GM18858 (cell line): ENCODE measurements at regions not wholly inside any gene's neighbourhood (a gene's known extent, or its start where the extent isn't known, plus 50 kb on each side); places are given as distances from the start of the nearest gene placed in this dataset.
"Not testable (repeated sequence)": the region's sequence is repeated elsewhere in the genome, so short reads cannot be mapped to it uniquely, and the experiment has no call there.

Experiments used
- ATAC-seq: cut with Tn5 transposase; IDR thresholded peaks from one replicate; pipeline ENCODE4 v1.9.1; 2021; ENCODE audit not compliant: unreplicated experiment

DNA sequence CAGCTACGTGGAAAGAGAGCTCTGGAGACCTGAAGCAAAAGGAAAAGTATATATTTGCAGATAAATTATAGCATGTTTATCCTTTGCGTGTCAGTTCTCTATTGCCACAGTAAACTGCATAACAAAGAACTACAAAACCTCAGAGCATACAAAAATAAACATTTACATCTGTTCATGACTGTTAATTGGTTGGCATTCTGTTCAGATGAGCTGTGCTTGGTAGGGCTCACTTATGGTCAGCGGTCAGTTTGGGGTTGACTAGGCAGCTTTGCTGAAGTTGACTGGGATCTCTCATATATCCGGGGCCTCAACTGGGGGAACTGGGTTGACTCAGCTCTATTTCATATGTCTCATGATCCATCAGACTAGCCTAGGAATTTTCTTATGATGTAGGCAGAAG is 257.7 kb downstream of the TLE1 start:
- no peak for ATAC-seq

DNA sequence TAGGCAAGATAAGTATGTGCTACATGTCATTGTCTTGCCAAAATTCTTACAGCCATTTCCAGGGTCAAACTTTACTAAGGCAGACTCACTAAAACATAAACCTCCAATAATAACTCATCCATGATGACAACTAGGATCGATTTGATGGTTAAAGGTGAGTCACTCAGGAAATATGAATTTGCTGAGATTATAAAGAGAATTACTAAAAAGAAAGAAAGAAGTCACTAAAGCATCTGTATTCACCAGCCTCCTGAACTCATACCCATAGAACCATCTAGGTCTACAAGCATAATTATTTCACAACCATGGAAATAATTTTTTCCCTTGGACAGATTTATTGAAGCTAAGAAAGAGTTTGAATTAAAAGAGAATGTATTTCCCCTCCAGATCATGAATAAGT is 258.6 kb downstream of the TLE1 start:
- ATAC-seq, result no peak

DNA sequence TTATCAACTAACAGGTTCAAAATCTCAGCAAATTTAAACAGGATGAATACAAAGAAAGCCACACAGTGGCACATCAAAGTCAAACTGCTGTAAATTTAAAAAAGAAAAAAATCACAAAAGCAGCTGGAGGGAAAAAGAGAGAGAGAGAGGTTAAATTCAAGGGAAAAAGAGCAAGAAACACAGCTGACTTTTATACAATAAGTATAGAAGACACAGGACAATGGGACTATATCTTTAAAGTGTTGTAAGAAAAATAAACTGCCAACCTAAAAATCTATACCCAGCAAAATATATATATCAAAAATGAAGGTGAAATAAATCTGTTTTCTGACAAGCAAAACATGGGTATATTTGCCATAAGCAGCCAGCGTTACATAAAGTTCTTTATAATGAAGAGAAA is 261.5 kb downstream of the TLE1 start:
- ATAC-seq, result no peak

DNA sequence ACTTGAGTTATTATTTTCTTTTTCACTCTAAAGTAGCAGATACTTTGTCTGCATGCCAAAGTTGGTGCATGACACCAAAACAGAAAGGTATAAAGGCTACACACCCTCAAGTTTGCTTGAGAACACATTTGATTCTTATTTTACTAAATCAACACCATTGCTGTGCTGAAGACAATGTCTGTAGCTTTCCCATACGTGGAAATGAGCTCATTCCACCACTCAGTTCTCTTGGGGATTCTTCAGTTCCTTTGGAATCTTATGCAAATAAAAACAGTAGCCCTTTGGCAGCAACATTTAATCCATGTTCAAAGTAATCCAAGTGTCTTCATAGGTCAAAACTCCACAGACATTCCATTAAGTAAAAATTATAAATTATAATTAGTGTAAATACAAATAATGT is 264.9 kb downstream of the TLE1 start:
- ATAC-seq, result no peak

DNA sequence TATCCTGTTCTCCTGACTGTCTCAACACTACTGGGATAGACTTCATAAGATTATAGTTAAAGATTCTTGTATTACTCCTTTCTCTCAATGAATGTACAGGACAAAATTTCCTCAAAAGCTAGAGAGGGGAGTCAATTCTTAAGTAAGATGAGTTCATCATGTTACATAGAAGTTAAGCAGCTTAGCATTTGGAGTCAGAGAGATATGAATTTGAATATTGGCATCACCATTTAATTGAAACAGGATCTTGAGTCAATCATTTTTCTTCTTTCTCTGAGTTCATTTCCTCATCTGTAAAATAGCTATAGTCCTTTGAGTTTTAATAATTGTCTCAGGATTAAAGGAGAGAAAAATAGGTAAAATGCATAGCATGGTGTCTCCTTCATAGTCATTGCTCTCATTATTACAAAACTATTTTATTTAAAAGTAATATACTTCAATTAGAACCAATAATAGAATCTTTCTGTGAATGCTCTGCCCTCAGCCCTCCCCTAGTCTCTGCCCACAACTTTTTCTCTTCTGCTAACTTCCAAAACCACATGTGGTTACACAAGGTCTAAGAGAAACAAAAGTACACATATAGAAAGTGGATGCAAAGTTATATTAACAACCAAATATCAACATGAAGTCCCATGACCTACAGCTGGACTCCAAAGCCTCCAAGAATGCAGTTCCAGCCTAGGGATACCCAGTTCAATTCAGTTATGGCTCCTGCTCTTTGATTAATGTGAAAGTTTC is 265.6 kb downstream of the TLE1 start:
- no peak for ATAC-seq

DNA sequence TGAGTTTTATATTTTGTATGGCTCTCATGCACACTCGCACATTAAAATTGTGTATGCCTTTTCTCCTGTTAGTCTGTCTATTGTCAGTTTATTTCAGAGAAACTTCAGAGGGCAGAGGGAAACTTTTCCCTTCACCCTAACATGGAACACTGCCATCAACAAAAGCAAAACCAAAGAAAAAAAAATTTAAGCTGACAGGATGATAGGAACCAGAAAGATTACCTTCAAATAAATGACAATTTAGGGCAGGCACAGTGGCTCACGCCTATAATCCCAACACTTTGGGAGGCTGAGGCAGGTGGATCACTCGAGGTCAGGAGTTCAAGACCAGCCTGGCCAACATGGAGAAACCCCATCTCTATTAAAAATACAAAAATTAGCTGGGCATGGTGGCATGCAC is 268.3 kb downstream of the TLE1 start:
- ATAC-seq, result not testable (repeated sequence)

DNA sequence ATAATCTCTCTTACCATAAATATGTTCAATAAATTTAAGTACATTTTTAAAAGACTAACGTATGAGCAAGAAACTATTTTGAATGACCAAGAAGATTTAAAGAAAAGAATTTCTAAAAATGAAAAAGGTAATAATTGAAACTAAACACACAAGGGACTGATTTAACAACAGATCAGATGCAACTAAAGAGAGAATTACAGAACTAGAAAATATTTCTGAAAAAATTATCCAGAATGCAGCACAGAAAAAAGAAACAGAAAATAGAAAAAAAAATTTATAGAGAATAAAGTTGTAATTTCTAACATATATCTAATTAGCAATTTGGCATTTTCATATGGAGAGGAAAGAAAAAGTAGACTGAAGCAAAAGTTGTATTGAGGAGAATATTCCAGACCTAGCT is 269.3 kb downstream of the TLE1 start:
- no peak for ATAC-seq

DNA sequence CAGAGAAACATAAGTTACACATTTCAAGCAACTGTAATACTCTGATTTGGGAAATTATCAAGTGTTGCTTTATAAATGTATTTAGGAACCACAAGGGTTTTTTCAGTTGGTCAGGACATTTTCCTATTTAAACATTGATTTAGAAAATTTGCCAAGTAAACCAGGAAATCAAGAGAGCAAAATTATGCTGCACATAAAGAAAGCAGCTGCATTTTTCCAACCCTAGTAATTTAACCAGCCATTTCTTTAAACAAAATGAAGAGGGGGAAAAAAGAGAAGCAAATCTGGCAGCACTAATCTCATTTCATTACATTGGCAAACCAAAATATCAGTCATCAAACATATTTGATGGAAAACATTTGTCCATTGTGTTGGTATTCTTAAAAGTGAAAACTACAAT is 271.4 kb downstream of the TLE1 start:
- ATAC-seq, result no peak

DNA sequence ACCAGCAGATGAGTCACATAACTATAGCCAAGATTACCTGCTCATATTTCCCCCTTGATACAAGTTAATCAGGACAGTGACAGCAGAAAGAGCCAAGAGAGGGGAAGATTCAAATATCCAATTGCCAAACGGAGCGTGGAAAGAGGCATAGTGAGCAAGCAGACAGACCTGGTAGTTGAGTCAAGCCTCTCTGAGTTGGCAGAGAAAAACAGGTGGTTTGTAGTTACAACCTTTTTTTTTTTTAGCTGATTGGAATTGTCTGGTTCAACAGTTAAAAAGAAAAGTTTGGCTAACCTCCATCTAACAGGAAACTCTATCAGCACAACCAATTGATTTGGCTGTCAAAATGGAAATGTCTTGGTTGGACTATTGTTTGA is 272.1 kb downstream of the TLE1 start:
- ATAC-seq, result no peak

DNA sequence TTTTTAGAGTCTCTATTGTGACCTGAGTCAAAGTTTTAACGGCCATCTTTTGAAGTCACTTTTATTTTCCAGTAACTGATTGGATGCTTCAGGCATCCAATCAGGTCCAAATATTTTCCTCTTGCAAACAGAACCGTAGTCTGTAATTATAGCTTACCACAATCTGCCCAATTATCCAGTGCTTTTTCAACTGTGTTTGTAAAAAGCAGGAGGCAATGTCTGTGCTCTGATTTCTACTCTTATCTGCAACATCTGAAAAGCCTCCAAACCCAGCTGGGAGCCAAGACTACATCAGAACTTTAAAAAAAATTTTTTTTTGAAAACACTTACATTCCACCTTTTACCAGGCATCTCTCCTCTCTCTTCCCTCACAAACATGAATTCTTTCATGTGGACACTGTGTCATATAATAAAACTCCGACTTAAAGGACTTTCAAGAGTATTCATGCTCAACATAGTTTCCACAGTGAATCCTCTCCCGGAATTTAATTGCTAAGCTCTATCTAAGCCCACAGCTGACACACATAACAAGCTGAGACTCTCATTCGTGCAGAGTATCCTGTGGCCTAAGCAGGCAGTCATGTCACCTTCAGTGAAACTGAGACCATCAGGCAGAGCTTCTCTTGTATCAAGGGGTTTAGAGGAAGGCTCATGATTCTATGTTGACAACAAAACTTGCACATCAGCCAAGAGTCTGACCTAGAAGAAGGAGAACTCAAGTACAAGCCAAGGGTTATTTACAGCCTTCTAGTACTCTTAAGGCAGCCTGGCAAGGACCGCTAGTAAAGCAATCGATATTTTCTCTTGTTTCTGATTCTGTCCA is 272.7 kb downstream of the TLE1 start:
- no peak for ATAC-seq

DNA sequence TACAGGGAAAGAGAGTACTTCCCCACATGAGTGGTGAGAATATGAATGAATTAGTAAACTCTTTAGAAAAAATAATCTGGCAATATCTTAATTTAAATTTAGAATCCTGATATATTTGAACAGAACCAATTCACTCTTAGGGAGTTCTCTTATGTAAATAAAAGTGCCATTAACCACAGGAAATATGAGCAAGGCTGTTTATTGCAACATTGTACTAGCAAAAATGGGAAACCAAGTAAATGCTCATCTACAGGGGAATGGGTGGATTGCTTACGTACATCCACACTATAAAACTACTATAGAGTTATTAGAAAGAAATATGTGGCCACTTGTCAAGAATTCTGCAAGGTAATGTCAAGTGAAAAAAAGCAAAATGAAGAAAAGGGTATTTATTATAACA is 274.5 kb downstream of the TLE1 start:
- no peak for ATAC-seq

DNA sequence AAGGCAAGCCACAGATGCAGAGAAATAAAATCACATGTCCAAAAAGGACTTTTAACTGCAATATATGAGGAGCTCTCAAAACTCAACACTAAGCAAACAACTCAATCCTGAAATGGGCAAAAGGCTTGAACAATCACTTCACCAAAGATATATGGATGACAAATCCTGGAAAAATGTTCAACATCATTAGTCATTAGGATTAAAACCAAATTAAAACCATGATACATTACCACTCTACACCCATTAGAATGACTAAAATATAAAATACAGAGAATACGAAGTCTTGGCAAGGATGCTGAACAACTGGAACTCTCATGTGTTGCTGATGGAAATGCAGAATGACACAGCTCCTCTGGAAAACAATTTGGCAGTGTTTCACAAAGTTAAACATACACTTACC is 277.4 kb downstream of the TLE1 start:
- no peak for ATAC-seq

DNA sequence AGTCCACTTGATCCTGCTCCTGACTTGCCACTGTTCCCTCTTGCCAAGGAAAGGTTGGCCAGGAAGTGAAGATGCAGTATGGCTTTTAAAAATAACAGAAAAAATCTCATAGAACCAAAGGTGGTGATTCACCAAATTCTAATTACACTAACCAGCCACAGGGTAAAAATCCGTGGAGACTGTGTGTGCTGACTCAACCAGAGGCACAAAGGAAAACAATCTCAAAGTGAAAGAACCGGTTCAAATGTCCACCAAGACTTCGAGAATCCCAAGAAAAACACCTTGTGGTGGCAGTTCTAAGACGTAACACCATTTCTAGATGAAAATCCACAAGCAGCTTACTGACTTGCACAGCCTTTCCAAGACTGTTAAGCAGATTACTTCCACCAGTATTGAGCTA is 279.1 kb downstream of the TLE1 start:
- ATAC-seq, result no peak

DNA sequence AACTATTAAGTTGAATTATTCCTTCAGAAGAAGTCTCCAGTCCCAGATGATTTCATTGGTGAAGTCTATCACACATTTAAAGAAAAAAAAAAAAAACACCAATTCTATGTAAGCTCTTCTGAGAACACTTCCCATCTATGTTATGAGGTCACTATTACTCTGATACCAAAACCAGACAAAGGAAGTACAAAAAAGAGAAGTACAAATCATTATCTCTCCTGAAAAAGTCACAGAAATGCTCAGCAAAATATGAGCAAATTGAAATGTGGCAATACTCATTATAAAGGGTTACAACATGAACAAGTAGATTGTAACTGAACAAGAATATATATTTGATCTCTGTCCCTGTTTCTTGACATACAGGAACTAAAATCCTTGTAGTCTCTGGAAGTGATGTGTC is 280.4 kb downstream of the TLE1 start:
- ATAC-seq, result no peak

DNA sequence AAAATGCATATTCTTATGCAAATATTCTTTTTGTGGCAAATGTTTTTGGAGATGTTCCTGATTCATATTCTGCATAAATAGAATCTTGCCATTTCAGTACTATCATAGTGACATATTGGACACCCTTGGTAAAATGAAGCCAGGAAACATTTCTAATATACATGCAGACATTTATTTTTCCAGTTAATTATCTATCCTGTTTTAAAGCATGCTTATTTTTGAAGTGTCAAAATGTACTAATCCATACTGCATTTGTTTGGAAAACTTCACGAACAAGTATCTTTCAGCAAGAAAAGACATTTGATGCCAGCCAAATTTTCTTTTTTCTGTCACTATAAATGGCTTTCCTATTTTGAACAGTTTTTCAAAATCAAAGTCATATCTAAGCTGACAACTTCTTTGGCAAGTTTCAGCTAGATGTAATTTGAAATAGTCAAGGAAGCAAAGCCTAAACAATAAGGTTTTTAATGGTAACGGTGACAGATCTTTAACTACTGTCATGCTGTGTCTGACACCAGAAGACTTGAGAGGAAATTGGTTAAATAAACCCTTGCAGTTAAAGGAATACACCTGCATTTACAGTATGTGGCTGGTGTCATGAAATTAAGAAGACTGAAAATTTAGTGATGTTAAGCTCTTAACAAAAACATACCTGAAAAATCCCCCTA is 284.3 kb downstream of the TLE1 start:
- no peak for ATAC-seq

DNA sequence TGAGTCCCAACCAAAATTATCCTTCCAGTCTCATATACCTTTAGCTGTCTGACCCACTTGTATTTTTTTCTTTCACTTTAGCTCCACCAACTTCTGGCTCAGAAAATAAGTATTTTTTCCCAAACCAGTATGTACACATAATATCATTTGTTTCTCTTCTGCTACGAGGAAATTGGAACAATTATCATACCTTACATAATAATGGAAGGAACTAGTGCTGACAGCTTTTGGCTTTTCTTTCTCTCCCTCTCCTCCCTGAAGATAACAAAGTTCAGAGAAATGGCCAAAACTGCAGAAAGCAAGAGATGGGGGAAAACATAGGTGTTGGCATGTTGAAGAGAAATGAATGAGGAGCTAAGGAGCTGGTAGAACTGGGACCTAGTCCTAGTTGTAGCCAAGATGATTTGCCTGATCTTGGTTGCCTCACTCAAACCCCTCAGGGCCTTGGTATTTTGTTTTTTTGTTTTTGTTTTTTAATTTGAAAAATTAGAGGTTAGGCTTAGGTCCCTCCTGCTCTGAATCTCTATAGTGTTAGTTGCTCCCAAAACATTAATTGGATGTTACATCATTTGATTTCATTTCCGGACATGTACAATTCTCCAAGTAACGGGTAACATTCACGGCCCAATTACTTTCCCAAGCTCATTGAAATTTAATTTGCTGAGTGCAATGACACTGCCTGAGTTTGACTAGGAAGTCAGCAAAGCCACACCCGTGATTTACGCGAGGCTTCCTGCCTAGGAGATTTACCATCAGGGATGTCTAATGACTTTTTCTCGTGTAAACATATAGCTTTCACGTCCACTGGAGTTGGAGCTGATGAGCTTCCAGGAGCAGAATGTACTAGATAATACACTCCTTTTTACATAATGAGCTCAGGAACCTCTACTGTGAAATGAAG is 291.6 kb downstream of the TLE1 start:
- ATAC-seq, result no peak

DNA sequence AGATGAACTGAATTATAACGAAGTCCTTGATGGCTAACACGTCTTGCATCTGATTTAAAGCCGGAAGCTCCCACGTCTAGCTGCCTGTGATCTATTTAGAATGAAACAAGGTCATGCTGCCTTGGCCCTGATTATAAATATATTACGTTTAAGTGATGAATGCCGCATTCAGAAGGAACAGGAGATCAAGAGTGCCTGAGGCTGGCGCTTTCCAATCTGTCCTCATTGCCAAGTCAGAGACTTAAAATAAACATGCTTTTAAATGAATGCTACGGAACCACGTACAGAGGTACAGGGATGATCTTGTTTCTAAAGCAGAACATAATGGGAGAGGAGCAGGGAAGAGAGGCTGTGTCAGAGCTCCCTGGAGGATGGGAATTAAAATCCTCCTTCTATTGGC is 292.8 kb downstream of the TLE1 start:
- ATAC-seq, result no peak

DNA sequence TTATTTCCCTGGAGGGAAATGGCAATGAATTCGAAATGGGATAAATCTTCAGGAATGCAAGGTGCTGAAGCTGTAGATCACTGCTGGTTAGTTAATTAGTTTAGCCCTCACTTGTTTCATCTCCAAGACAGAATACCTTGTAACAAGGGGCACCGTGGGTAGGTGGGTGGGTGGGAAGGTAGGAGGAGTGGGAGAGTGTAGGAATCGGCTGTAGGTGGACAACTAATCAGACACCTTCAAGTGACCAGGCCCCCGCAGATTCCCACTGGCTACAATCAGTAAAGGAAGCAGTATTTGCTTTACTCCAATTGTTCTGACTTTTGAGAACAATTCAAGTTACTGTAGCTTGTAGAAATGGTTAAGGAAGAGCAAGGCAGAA is 293.7 kb downstream of the TLE1 start:
- ATAC-seq, result no peak

DNA sequence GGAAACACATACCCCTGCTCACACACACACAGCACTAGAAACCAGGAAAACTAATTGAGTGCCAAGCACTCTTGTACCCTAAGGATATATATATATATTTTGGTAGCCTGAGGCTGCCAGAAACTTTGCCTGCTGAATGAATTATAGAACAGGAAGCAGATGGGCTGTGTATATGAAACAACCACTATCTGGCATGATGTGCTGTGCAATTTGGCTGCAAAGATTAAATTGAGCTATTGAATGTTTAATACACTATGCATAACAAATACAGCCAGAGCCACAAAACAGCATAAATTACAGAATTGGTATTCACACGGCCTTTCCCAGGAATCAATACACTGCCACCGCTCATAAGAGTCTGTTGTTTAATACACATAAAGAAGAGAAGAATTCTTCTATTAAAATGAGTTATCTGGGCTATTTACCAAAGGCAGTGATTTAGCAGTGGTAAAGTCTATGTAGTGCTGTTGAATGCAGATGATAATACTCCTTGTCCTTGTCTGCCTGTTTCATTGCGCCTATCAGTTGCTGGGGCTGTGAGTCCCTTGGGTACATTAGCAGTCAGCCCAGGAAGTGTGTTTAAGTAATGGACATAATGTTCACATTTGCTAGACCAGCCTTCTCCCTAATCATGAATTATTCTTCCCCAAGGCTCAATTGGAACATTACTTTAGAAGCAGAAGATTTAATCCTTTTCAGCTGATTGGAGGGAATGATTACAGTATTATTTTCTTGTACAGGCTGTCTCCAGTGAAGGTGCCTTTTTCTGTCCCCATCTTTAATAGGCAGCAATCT is 294.3 kb downstream of the TLE1 start:
- ATAC-seq, result no peak
